Loucy (cell line): ENCODE measurements at regions not wholly inside any gene's neighbourhood (a gene's known extent, or its start where the extent isn't known, plus 50 kb on each side); places are given as distances from the start of the nearest gene placed in this dataset.

Source experiments
- EZH2phosphoT487 ChIP-seq: fragments of 200-600 bp; IDR thresholded peaks from 2 replicates; pipeline ENCODE4 v1.6.1; 2018; ENCODE audit warnings: antibody characterized with exemption, mild to moderate bottlenecking, moderate library complexity, borderline replicate concordance
- TF ChIP-seq, protein P1 (sequence below): fragments of 200-600 bp; sonication (generic); conservative IDR thresholded peaks from 2 replicates; pipeline ENCODE4 v1.5.1; 2014; ENCODE audit warnings: mild to moderate bottlenecking, antibody characterized with exemption, low read length

DNA sequence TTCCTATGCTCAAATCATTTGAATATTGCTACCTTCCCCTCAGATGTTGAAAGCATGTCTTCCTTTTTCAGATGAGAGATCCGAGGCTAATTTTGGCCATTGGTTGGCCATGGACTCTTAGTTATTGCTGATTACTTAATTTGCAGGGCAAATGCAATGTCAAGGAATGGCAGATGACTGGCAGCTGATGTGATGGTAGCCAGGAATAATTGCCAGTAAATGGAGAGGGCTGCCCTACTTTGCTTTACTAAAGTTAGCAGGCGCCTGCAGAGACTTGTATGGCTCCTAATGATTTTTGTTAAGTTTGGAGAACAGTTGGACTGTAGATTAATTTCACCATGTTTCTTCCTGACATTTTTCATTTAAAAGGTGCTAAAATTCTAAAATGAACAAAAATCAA lies 128.9 kb downstream of the XCL2 start:
- TF ChIP-seq, protein P1, sequence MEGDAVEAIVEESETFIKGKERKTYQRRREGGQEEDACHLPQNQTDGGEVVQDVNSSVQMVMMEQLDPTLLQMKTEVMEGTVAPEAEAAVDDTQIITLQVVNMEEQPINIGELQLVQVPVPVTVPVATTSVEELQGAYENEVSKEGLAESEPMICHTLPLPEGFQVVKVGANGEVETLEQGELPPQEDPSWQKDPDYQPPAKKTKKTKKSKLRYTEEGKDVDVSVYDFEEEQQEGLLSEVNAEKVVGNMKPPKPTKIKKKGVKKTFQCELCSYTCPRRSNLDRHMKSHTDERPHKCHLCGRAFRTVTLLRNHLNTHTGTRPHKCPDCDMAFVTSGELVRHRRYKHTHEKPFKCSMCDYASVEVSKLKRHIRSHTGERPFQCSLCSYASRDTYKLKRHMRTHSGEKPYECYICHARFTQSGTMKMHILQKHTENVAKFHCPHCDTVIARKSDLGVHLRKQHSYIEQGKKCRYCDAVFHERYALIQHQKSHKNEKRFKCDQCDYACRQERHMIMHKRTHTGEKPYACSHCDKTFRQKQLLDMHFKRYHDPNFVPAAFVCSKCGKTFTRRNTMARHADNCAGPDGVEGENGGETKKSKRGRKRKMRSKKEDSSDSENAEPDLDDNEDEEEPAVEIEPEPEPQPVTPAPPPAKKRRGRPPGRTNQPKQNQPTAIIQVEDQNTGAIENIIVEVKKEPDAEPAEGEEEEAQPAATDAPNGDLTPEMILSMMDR: no peak
- no peak for TF ChIP-seq EZH2phosphoT487
